ENCODE measurements at regions not wholly inside any gene's neighbourhood (a gene's known extent, or its start where the extent isn't known, plus 50 kb on each side); places are given as distances from the start of the nearest gene placed in this dataset.

DNA sequence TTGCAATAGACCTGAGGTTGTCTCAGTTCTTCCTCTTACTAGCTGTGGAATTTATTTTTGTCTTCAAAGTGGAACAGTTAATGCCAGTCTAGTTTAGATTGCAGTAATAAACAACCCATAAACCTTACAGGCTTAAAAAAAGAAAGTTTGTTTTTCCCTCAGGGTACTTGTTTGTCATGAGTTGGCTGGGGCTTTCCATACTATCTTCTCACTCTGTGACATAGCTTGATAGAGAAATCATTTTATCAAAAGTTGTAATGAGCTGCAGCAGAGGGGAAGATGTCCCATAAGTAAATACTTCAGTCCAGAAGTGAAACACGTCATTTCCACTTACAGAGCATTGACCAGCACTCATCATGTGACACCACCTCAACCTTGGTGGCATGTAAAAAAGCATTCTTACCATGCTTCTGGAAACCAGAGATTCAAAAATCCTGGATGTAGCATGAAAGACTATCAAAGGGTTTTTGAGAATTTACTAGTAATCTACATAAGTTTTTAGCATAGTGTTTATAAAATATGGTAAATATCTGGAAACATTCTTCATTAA is 62.8 kb upstream of the COL11A1 start:
- Histone ChIP-seq H3K4me1 (replicated peaks in 1 of 2) (no peaks in the 10 kb centered on the region), H3K4me3 (no peak overlapping the region), H3K27ac (no peak overlapping the region)
- 0 to 100% (median 83%) methylated on average over 1 of the region's 1 CpG; no CpG with 5 or more reads in 3 of the 10 experiments for WGBS, 10 experiments
- in situ Hi-C loops (cut with MboI; ENCODE audit: low pct_unique_long_range_greater_than_20kb in 2 of 9, low sequenced_read_pairs in 9 of 9, unreplicated experiment in 9 of 9), result no loop called here
- peak in 3 of 8 experiments; percentile 24 to 93 (median 86) for ATAC-seq (replicated peaks in 6 of 8)

DNA sequence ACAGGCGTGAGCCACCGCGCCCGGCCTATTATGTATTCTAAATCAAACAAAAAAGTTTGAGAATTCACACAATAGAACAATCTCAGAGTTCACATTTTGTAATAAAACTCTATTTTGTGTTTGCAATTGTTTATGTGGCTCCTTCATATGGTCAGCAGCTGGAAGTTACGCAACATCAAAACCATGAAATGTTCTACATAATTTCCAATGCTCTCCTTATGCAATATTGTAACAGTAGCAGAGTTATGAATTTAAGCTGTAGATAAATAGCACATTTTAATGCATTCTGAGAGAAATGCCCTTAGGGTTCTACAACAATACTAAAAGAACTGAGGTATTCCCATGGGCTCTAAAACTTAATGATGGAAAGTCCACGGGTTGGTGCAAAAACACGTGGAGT is 62.3 kb upstream of the COL11A1 start:
- Histone ChIP-seq H3K27ac (no peak overlapping the region), H3K4me3 (no peak overlapping the region), H3K4me1 (replicated peaks in 1 of 2) (no peaks in the 10 kb centered on the region)
- in situ Hi-C loops (cut with MboI; ENCODE audit: low pct_unique_long_range_greater_than_20kb in 2 of 9, low sequenced_read_pairs in 9 of 9, unreplicated experiment in 9 of 9), result no loop called here
- ATAC-seq (replicated peaks in 6 of 8), result peak in 3 of 8 experiments; percentile 25 to 80 (median 50)
- 7 to 100% (median 97%) methylated on average over 2 to 7 of the region's 7 CpGs; no CpG with 5 or more reads in 1 of the 10 experiments for WGBS, 10 experiments

DNA sequence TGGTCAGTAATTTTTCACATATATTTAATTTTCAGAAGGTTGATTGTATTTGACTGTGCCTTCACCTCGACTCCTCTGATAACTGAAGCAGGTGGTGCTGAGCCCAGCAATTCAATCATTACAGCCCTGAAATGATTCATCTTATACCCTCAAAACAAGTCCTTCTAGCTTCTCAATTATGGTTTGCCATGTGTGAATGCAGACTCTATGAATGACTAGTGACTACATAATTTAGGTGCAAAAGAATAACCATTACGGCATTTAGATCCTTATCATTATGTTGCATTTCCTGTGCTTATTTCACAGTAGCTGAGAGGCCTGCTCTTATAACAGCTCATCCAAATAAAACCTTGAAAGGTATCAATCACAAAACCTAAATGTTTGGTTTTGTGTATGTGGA is 54.0 kb upstream of the COL11A1 start:
- peak in 3 of 8 experiments; percentile 38 to 73 (median 52) for ATAC-seq (replicated peaks in 6 of 8)
- 6 to 100% (median 84%) methylated on average over 1 to 2 of the region's 2 CpGs; no CpG with 5 or more reads in 2 of the 10 experiments for WGBS, 10 experiments
- in situ Hi-C loops (cut with MboI; ENCODE audit: low pct_unique_long_range_greater_than_20kb in 2 of 9, low sequenced_read_pairs in 9 of 9, unreplicated experiment in 9 of 9), result no loop called here

DNA sequence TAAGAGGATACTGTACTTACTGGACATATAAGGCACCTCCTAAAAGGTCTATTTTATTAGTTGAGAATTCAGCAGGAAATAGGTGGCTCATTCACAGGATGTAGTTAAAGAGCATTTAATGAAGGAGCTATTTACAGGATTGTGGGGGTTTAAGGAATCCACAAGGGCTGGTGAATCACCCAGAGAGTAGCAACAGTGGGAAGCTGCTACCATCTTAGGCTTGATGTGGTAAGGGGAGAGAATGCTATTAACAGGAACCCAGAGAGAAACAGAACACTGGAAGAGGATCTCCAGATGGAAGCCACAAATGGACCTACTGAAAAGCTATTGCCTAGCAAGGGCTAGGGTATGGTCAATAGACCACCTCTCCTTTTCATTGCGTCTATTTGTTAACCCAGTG is 52.0 kb upstream of the COL11A1 start:
- in situ Hi-C loops (cut with MboI; ENCODE audit: low pct_unique_long_range_greater_than_20kb in 2 of 9, low sequenced_read_pairs in 9 of 9, unreplicated experiment in 9 of 9), result no loop called here
- no peak overlapping the region for H3K27ac ChIP-seq
- no peak overlapping the region for H3K4me3 ChIP-seq
- 60 to 100% (median 100%) methylated on average over 1 of the region's 1 CpG; no CpG with 5 or more reads in 3 of the 10 experiments for WGBS, 10 experiments
- no peaks in the 10 kb centered on the region for H3K4me1 ChIP-seq (replicated peaks in 1 of 2)
- no peak for ATAC-seq (replicated peaks in 6 of 8)

More for the DNA sequence above, 54.0 kb upstream of the COL11A1 start:
- H3K4me1 ChIP-seq (replicated peaks in 1 of 2), result no peaks in the 10 kb centered on the region
- H3K27ac ChIP-seq, result no peak overlapping the region
- no peak overlapping the region for H3K4me3 ChIP-seq
